Fibroblast of lung (primary cell): ENCODE measurements at regions not wholly inside any gene's neighbourhood (a gene's known extent, or its start where the extent isn't known, plus 50 kb on each side); places are given as distances from the start of the nearest gene placed in this dataset.
"Not testable (repeated sequence)": the region's sequence is repeated elsewhere in the genome, so short reads cannot be mapped to it uniquely, and the experiment has no call there.

Experiments
- DNase-seq, 2 donors: peaks; one replicate each; pipeline versions ENCODE4 v3.0.0 to v3.0.0-alpha.2; 2010; ENCODE audit warnings: low read depth in 2 of 2
- H2AFZ ChIP-seq: 2 replicates; pipeline ENCODE4 v1.5.1; 2012; ENCODE audit warnings: low read length, control low read depth, inconsistent platforms
- H3K27ac ChIP-seq: 2 replicates; pipeline ENCODE4 v1.5.1; 2011; ENCODE audit warnings: low read length, control low read depth; ENCODE audit not compliant: insufficient read depth
- H3K27me3 ChIP-seq: 2 replicates; pipeline ENCODE4 v1.5.1; 2011; ENCODE audit warnings: mild to moderate bottlenecking, low read length; ENCODE audit not compliant: control insufficient read depth, insufficient read depth
- H3K36me3 ChIP-seq: 2 replicates; pipeline ENCODE4 v1.5.1; 2011; ENCODE audit warnings: low read length; ENCODE audit not compliant: control insufficient read depth, insufficient read depth
- H3K4me1 ChIP-seq: 2 replicates; pipeline ENCODE4 v1.5.1; 2011; ENCODE audit warnings: low read length; ENCODE audit not compliant: control insufficient read depth, insufficient read depth; ENCODE audit errors: extremely low read depth
- H3K4me2 ChIP-seq: 2 replicates; pipeline ENCODE4 v1.5.1; 2011; ENCODE audit warnings: low read length, control low read depth; ENCODE audit not compliant: insufficient read depth; ENCODE audit errors: extremely low read depth
- H3K4me3 ChIP-seq, 4 experiments: fragments of 200-600 bp in 1 of 4; sonication (generic) in 1 of 4; replicated peaks in 1 of 4; 2 replicates each; pipeline ENCODE4 v1.5.1; 2011 to 2016; ENCODE audit warnings: low read length in 4 of 4, low read depth in 3 of 4, mild to moderate bottlenecking in 3 of 4, control low read depth in 2 of 4, inconsistent platforms in 1 of 4, mixed read lengths in 1 of 4; ENCODE audit not compliant: insufficient read depth in 1 of 4; ENCODE audit errors: control extremely low read depth in 1 of 4
- H3K79me2 ChIP-seq: 2 replicates; pipeline ENCODE4 v1.5.1; 2012; ENCODE audit warnings: mild to moderate bottlenecking, low read length, inconsistent platforms; ENCODE audit not compliant: control insufficient read depth, insufficient read depth
- H3K9ac ChIP-seq: 2 replicates; pipeline ENCODE4 v1.5.1; 2011; ENCODE audit warnings: mild to moderate bottlenecking, low read length, control low read depth; ENCODE audit not compliant: insufficient read depth
- H3K9me3 ChIP-seq: 2 replicates; pipeline ENCODE4 v1.5.1; 2012; ENCODE audit warnings: low read depth, low read length; ENCODE audit not compliant: control insufficient read depth, insufficient read depth
- H4K20me1 ChIP-seq: 2 replicates; pipeline ENCODE4 v1.5.1; 2011; ENCODE audit warnings: low read length; ENCODE audit not compliant: control insufficient read depth, insufficient read depth; ENCODE audit errors: extremely low read depth
- EZH2 ChIP-seq: IDR thresholded peaks from 2 replicates; pipeline ENCODE4 v1.5.1; 2012; ENCODE audit warnings: low read length, control low read depth, mild to moderate bottlenecking; ENCODE audit errors: missing control alignments
- TF ChIP-seq, protein P1 (sequence below), 2 donors: IDR thresholded peaks in 1 of 2; conservative IDR thresholded peaks in 1 of 2; 1 replicate in 1 of 2; 2 replicates in 1 of 2; pipeline ENCODE4 v1.5.1; 2011 to 2012; ENCODE audit warnings: low read length in 2 of 2, control low read depth in 1 of 2, inconsistent platforms in 1 of 2, low read depth in 1 of 2, mild to moderate bottlenecking in 1 of 2

- Histone ChIP-seq H3K9ac (no peak overlapping the region), H3K4me2 (no peak overlapping the region), H4K20me1 (no peaks in the 10 kb centered on the region), H3K4me3 (no peak overlapping the region), H3K4me1 (peaks cover 45% of the 10 kb centered on the region), H3K79me2 (peaks cover 16% of the 10 kb centered on the region), H3K36me3 (no peaks in the 10 kb centered on the region), H2AFZ (no peak overlapping the region), H3K27ac (peak overlapping the region; percentile 37), H3K9me3 (no peaks in the 10 kb centered on the region), H3K27me3 (no peaks in the 10 kb centered on the region)
- TF ChIP-seq EZH2 = no peak
- TF ChIP-seq, protein P1, sequence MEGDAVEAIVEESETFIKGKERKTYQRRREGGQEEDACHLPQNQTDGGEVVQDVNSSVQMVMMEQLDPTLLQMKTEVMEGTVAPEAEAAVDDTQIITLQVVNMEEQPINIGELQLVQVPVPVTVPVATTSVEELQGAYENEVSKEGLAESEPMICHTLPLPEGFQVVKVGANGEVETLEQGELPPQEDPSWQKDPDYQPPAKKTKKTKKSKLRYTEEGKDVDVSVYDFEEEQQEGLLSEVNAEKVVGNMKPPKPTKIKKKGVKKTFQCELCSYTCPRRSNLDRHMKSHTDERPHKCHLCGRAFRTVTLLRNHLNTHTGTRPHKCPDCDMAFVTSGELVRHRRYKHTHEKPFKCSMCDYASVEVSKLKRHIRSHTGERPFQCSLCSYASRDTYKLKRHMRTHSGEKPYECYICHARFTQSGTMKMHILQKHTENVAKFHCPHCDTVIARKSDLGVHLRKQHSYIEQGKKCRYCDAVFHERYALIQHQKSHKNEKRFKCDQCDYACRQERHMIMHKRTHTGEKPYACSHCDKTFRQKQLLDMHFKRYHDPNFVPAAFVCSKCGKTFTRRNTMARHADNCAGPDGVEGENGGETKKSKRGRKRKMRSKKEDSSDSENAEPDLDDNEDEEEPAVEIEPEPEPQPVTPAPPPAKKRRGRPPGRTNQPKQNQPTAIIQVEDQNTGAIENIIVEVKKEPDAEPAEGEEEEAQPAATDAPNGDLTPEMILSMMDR (conservative IDR thresholded peaks at IDR 0.05 in 1 of 2, IDR thresholded peaks at IDR 0.05 in 1 of 2; ENCODE audit: low read depth in 1 of 2, low read length in 2 of 2) = no peak
- peak in 1 of 2 donors; percentile 63 for DNase-seq
Observed at GRCh38 chr16:85203462-85203813, 91.2 kb upstream of the CIBAR2 start.

- Histone ChIP-seq H3K36me3 (no peaks in the 10 kb centered on the region), H3K9ac (no peak overlapping the region), H3K79me2 (peaks cover 21% of the 10 kb centered on the region), H3K27me3 (no peaks in the 10 kb centered on the region), H3K27ac (peak overlapping the region; percentile 42), H2AFZ (no peak overlapping the region), H3K4me2 (no peak overlapping the region), H3K9me3 (no peaks in the 10 kb centered on the region), H3K4me1 (peaks cover 43% of the 10 kb centered on the region), H4K20me1 (no peaks in the 10 kb centered on the region), H3K4me3 (no peak overlapping the region)
- DNase-seq = peak; percentile 87 to 89
- TF ChIP-seq, protein P1 (conservative IDR thresholded peaks at IDR 0.05 in 1 of 2, IDR thresholded peaks at IDR 0.05 in 1 of 2; ENCODE audit: low read depth in 1 of 2, low read length in 2 of 2) = no peak
- no peak for TF ChIP-seq EZH2
Observed at GRCh38 chr16:85204242-85205010, 92.2 kb upstream of the CIBAR2 start.

DNA sequence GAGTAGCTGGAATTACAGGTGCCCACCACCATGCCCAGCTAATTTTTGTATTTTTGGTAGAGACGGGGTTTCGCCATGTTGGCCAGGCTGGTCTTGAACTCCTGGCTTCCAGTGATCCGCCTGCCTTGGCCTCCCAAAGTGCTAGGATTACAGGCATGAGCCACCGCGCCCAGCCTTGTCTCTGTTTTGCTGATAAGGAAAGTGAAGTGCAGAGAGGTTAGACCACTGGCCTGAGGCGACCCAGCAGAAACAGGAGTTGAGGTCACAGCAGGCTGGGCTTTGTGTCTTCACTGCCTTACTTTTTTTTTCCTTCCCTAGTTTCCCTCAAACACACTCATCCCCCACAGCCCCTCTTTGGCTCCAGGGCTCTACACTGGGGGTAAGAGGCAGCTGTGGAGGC is 93.0 kb upstream of the CIBAR2 start:
- not testable (repeated sequence) for H3K36me3 ChIP-seq, H3K27me3 ChIP-seq, H3K4me2 ChIP-seq, H4K20me1 ChIP-seq, DNase-seq, H3K9ac ChIP-seq, H3K9me3 ChIP-seq, H2AFZ ChIP-seq, H3K4me3 ChIP-seq
- peaks cover 21% of the 10 kb centered on the region for H3K79me2 ChIP-seq
- H3K27ac ChIP-seq = peak overlapping the region; percentile 26
- peaks cover 46% of the 10 kb centered on the region for H3K4me1 ChIP-seq
